ENCODE measurements at regions not wholly inside any gene's neighbourhood (a gene's known extent, or its start where the extent isn't known, plus 50 kb on each side); places are given as distances from the start of the nearest gene placed in this dataset.

- TF ChIP-seq CTCF (IDR thresholded peaks at IDR 0.05) (peak in 3 of 4 donors; percentile 15 to 22 (median 15)), POLR2A (IDR thresholded peaks at IDR 0.05) (no peak)
Observed at GRCh38 chr7:109092268-109092667, 522.6 kb downstream of the DNAJB9 start.

All from right lobe of liver (tissue), 4 donors.